HG02938 (cell line): ENCODE measurements at regions not wholly inside any gene's neighbourhood (a gene's known extent, or its start where the extent isn't known, plus 50 kb on each side); places are given as distances from the start of the nearest gene placed in this dataset.
"Not testable (repeated sequence)": the region's sequence is repeated elsewhere in the genome, so short reads cannot be mapped to it uniquely, and the experiment has no call there.

Experiments
- ATAC-seq: cut with Tn5 transposase; IDR thresholded peaks from one replicate; pipeline ENCODE4 v1.9.1; 2021; ENCODE audit warnings: mild to moderate bottlenecking, moderate library complexity; ENCODE audit not compliant: unreplicated experiment

DNA sequence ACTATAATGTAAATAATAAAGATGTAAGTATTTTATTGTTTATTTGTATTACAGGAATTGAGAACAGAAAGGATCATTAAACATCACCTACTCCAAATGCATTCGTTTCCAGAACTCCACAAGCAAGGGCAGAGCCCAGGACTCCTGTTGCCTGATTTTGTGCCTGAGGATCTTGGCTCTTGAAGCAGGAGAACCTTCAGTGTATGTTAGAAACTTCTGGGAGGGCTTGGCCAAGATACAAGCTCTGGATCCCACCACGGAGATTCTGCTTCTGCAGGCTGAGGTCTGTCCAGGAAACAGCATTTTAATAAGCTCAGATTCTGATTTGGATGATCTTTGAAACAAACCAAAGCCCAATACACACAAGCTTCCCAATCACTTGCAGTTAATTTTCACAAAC is 142.4 kb upstream of the SOX11 start:
- ATAC-seq: no peak

- no peak for ATAC-seq
Measured at GRCh38 chr2:5555636-5556035, 136.5 kb upstream of the SOX11 start.

DNA sequence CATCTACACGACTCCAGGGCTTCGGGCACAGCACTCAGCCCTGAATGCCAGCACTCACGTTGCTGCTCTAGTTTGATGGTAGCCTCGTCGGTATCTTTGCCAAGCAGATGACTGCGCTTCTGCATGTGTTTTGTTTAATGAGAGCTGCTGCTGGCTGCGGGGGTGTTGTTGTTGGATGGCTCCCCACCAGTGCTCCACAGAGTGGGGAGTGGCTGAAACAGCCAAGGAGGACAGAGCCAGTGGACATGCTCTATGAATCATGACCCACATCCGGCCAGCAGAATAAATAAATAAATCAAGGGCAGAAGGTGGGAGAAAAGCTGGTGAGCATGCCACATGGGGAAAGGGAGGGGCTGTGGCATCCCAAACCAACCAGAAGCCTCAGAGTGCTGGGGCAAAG is 131.2 kb upstream of the SOX11 start:
- ATAC-seq: no peak

- no peak for ATAC-seq
Measured at GRCh38 chr2:5562426-5562825, 129.8 kb upstream of the SOX11 start.

DNA sequence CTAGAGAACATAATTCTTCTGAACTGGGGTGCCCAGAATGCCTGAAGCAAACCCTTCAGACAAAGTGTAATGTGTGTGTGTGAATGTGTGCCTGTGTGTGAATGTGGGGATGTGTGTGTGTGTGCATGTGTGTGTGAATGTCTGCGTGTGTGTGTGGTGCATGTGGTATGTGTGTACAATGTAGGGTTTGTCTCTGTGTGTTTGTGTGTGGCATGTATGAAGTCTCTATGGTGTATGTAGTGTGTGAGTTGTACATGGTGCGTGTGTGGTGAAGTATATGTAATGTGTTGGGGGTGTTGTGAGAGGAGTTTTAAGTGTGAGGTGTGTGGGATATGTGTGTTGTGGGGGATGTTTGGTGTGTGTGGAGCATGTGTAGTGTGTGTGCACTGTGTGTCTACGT is 129.3 kb upstream of the SOX11 start:
- ATAC-seq: no peak

- ATAC-seq: no peak
Measured at GRCh38 chr2:5563411-5563810, 128.8 kb upstream of the SOX11 start.

- ATAC-seq: no peak
Measured at GRCh38 chr2:5569256-5569655, 122.9 kb upstream of the SOX11 start.

GRCh38 chr2:5576015-5576414 is 116.2 kb upstream of the SOX11 start:
- ATAC-seq: no peak

DNA sequence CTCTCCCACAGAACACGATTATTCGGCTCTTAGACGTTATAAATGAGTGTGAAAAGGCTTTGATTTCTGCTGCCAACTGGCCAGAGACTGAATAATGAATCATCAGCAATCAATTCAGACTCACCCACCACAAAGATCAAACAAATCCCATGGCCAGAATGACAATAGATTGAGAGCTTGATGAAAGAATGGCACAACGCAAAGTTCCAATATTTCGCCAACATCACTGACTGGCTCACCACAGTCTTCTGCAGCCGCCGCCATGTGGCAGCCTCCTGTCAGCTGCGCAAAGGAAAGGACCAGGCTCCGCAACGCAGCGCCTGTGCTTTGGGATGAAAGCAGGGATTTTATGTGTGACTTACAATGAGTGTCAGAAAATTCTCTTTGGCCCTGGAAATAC is 104.4 kb upstream of the SOX11 start:
- no peak for ATAC-seq

- ATAC-seq: no peak
Measured at GRCh38 chr2:5588601-5589000, 103.6 kb upstream of the SOX11 start.

DNA sequence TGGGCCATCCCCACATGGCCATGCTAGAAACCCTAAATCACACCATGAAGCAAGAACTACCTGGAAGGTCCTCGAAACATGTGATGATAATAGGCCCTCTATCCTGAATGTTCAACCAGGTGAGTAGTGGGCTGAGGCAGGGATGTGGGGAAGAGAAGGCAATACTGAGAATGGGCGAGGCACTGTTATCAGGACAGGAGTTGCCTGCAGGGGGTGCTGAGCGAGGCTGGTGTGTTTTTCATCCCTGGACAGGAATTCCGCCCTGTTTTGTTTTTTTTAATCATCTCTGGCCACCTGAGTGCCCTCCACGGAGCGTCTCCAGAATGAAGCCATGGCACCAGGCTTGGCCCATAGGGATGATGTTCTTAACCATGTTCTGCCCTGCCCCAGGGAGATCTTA is 103.0 kb upstream of the SOX11 start:
- ATAC-seq: no peak

GRCh38 chr2:5590886-5591285 is 101.3 kb upstream of the SOX11 start:
- ATAC-seq: no peak

GRCh38 chr2:5592916-5593315 is 99.3 kb upstream of the SOX11 start:
- no peak for ATAC-seq

GRCh38 chr2:5594249-5594695 is 97.9 kb upstream of the SOX11 start:
- no peak for ATAC-seq

DNA sequence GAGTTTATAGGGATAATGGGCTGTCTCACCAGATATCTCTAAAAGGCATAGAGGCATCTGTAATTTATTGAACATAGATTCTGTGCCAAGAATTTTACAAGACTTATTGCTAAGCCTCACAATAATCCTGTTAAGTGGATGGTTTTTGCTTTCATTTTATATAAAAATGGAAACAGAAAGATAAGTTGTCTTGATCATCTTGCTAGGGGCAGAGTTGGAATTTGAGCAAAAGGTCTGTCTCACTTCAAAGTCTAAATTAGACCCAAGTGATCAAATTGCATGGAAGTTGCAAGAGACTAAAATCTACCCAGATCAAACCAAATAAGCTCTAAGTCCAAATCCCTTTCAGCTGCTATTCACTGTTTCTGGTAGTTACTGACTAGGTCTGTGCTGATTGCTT is 95.3 kb upstream of the SOX11 start:
- no peak for ATAC-seq

DNA sequence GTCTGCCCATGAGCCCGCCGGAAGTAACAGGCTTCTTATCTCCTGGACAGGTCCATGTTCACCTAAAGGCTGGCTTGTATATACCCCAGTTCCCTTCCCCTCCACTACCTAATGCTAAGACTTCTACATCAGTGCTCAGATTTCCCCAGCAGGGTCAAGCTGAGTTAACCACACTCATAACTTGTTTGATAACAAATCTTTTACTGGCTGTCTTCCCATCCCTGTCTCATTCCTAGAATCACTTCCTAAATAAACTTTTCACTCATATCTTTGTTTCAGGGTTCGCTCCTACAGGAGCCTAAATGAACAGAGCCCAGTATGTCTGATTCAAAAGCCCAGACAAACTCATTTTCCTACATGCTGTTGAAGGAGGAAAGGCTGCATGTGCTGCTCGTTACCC is 94.0 kb upstream of the SOX11 start:
- no peak for ATAC-seq

GRCh38 chr2:5609201-5609600 is 83.0 kb upstream of the SOX11 start:
- no peak for ATAC-seq

DNA sequence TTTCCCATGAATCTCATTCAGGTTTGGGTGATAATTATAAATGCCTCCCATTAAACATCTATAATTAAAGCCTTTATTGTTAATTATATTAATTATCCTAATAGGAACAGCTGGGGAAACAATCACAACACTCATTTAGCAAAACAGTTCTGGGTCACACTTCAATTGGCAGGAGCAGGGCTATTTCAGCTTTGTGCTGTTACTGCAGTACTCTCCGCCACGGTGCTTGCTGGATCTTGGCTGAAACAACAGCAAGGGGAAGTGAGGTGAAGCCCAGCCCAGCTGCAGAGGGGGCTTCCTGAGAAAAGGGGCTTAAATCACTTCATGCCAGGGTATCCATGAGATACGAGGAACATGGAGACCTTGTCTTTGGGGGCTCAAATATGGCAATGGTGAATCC is 79.5 kb upstream of the SOX11 start:
- ATAC-seq: no peak

DNA sequence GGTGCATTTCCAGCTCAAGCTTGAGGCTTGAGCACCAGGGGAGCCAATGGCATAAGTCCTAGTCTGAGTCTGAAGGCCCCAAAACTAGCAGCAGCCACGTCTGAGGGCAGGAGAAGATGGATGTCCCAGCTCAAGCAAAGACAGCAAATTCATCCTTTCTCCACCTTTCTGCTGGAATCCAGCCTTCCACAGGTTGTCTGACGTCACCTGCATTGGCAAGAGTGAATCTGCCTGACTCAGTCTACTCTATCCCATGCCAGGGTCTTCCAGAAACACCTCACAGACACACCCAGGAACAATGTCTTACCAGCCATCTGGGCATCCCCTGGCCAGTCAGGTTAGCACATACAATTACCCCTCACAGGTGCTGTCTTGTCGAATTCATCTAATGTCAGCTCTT is 76.2 kb upstream of the SOX11 start:
- ATAC-seq: no peak

GRCh38 chr2:5617358-5617757 is 74.8 kb upstream of the SOX11 start:
- ATAC-seq: no peak

DNA sequence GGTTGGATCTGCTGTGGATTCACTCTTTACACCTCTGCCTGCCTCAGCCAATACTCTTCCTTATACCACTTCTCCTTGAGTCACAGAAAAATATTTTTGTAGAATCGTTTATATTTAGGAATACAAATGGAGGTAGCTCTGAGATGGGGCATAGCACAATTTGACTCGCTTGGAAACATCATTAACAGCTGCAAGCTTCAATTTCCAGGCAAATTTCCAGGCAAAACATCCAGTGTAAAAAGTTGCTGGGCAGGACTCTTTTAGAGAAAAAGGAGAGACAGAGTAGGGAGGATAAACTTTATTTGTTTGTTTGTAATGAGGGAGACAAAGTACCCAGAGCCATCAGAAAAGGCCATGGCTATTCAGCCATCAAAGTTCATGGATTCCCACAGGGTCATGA is 74.4 kb upstream of the SOX11 start:
- no peak for ATAC-seq

- ATAC-seq: no peak
Measured at GRCh38 chr2:5618271-5618670, 73.9 kb upstream of the SOX11 start.

DNA sequence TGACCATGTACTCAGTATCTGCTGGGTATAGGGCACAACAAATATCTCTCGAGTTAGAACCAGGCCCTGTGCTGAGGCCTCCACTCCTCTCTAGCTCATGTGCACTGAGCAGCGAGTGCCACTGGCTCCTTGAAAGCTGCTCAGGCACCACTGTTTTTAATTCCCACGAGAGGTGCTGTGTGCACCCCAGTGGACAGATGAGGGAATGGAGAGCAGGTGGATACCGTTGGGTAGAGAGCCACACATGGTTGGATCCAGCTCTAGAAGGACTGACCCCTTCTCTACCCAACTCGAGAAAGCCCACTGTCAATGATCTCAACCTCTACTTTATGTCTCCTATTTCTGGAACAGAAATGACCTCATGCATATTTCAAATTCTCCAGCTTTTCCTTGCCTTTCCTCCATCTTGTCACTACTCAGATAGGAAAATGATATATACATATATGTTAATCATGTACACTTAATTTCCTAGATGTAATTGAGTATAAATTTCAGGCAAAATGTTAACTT is 66.6 kb upstream of the SOX11 start:
- ATAC-seq: not testable (repeated sequence)

DNA sequence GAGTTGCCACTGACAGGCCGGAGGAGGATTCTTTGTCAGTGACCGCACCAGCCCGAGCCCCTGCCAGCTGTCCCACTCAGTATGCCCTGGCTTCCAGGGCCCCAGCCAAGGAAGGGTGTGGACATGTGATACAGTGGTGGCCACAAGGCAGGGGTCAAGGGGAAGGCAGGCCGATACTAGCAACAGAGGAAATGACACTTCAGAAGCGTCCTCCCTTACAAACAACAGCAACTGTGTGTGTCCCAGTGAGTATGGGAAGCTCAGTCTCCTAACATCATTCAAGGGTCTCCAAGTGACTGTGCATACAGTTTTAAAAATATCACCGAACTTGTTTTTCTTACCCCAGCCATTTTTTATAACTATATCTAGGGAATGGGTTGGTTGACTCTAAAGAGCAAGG is 63.7 kb upstream of the SOX11 start:
- not testable (repeated sequence) for ATAC-seq
